Suprapubic skin (tissue), 4 donors: ENCODE measurements at regions not wholly inside any gene's neighbourhood (a gene's known extent, or its start where the extent isn't known, plus 50 kb on each side); places are given as distances from the start of the nearest gene placed in this dataset.

Experiments
- EP300 ChIP-seq: sonication (generic); formaldehyde crosslinking; IDR thresholded peaks from one replicate; pipeline ENCODE4 v1.6.1; 2017; ENCODE audit warnings: antibody characterized with exemption
- POLR2A ChIP-seq, 2 donors: fragments of 450-650 bp; IDR thresholded peaks; one replicate each; pipeline ENCODE4 v1.6.1; 2017; ENCODE audit warnings: antibody characterized with exemption in 2 of 2, mild to moderate bottlenecking in 2 of 2, moderate library complexity in 2 of 2
- POLR2AphosphoS5 ChIP-seq, 3 donors: sonication (generic); formaldehyde crosslinking; IDR thresholded peaks; one replicate each; pipeline ENCODE4 v1.6.1; 2017; ENCODE audit warnings: antibody characterized with exemption in 3 of 3
- TF ChIP-seq, protein P1 (sequence below), 2 donors: fragments of 200-600 bp in 1 of 2; fragments of 450-650 bp in 1 of 2; sonication (generic) in 1 of 2; IDR thresholded peaks; one replicate each; pipeline ENCODE4 v1.5.1; 2016 to 2019; ENCODE audit warnings: antibody characterized with exemption in 2 of 2, mild to moderate bottlenecking in 1 of 2, moderate library complexity in 1 of 2

DNA sequence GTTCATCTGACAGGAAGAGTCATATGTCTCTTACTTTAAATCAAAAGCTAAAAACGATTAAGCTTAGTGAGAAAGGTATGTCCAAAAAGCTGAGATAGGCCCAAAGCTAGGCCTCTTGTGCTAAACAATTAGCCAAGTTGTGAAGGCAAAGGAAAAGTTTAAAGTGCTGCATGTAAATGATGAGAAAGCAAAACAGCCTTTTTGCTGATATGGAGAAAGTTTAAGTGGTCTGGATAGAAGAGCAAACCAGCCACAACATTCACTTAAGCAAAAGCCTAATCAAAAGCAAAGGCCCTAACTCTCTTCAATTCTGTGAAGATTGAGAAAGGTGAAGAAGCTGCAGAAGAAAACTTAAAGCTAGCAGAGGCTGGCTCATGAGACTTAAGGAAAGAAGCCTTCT lies 511.3 kb upstream of the FAM98A start:
- TF ChIP-seq POLR2AphosphoS5 (IDR thresholded peaks at IDR 0.05) (no peak), EP300 (no peak), POLR2A (IDR thresholded peaks at IDR 0.05) (no peak)
- TF ChIP-seq, protein P1, sequence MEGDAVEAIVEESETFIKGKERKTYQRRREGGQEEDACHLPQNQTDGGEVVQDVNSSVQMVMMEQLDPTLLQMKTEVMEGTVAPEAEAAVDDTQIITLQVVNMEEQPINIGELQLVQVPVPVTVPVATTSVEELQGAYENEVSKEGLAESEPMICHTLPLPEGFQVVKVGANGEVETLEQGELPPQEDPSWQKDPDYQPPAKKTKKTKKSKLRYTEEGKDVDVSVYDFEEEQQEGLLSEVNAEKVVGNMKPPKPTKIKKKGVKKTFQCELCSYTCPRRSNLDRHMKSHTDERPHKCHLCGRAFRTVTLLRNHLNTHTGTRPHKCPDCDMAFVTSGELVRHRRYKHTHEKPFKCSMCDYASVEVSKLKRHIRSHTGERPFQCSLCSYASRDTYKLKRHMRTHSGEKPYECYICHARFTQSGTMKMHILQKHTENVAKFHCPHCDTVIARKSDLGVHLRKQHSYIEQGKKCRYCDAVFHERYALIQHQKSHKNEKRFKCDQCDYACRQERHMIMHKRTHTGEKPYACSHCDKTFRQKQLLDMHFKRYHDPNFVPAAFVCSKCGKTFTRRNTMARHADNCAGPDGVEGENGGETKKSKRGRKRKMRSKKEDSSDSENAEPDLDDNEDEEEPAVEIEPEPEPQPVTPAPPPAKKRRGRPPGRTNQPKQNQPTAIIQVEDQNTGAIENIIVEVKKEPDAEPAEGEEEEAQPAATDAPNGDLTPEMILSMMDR (IDR thresholded peaks at IDR 0.05): no peak
